ENCODE measurements at regions not wholly inside any gene's neighbourhood (a gene's known extent, or its start where the extent isn't known, plus 50 kb on each side); places are given as distances from the start of the nearest gene placed in this dataset.

GRCh38 chr14:85468816-85469215 lies 61.1 kb upstream of the FLRT2 start:
- WGBS (ENCODE audit: missing lambda C conversion rate) = 54% methylated on average over 2 of the region's 2 CpGs
- FAIRE-seq = no peak
- POLR2A ChIA-PET = no interaction called here

GRCh38 chr14:85471156-85471555 lies 58.8 kb upstream of the FLRT2 start:
- Histone ChIP-seq H3K9me3 (no peaks in the 10 kb centered on the region), H3K4me3 (no peak overlapping the region), H3K4me2 (peak overlapping the region; percentile 49), H3K4me1 (peaks cover 62% of the 10 kb centered on the region), H3K27ac (peak overlapping the region; percentile 73 to 85)
- ATAC-seq = no peak
- ChIA-PET CTCF (interaction anchor here (1.0 to 1.2 kb wide), 2 partner anchors 33 to 58 kb away, joined by 3 read pairs; no protein-coding TSS in a partner anchor), POLR2A (interaction anchor here (0.8 to 1.6 kb wide), 2 partner anchors 37 to 56 kb away, joined by 3 read pairs; no protein-coding TSS in a partner anchor)
- no peak for FAIRE-seq
- TF ChIP-seq CHD2 (IDR thresholded peaks at IDR 0.05; ENCODE audit: low read length, partially characterized antibody) (no peak), EHMT2 (IDR thresholded peaks at IDR 0.05; ENCODE audit: low read depth) (no peak), NPAS2 (CRISPR knock-in tag; IDR thresholded peaks at IDR 0.05; ENCODE audit: borderline replicate concordance) (no peak), NFE2L2 (conservative IDR thresholded peaks at IDR 0.05; ENCODE audit: low read length) (no peak), PBX3 (IDR thresholded peaks at IDR 0.05) (no peak), SMC3 (IDR thresholded peaks at IDR 0.05) (no peak), USF2 (IDR thresholded peaks at IDR 0.05) (no peak), ATOH8 (CRISPR knock-in tag; IDR thresholded peaks at IDR 0.05; ENCODE audit: low read depth) (no peak), BHLHE40 (IDR thresholded peaks at IDR 0.05; ENCODE audit: low read depth, low read length) (no peak), HDAC2 (IDR thresholded peaks at IDR 0.05) (no peak), SREBF2 (IDR thresholded peaks at IDR 0.05) (no peak), ZFP36 (IDR thresholded peaks at IDR 0.05; ENCODE audit: borderline replicate concordance, partially characterized antibody) (no peak), KDM5A (IDR thresholded peaks at IDR 0.05) (no peak), CBX8 (IDR thresholded peaks at IDR 0.05) (no peak), MYC (IDR thresholded peaks at IDR 0.05; ENCODE audit: borderline replicate concordance, low read length) (no peak)
- no peak for DNase-seq (ENCODE audit: low read depth in 1 of 2, low spot score in 1 of 2)

More at GRCh38 chr14:85468816-85469215, 61.1 kb upstream of the FLRT2 start:
- H3K27ac ChIP-seq = peak overlapping the region in 1 of 2 experiments; percentile 63; a peak in 3 of 6 replicates
- ATAC-seq = no peak
- no peak for TF ChIP-seq CHD4 (IDR thresholded peaks at IDR 0.05; ENCODE audit: borderline replicate concordance)
- no peak for TF ChIP-seq TFCP2L1 (CRISPR knock-in tag; IDR thresholded peaks at IDR 0.05)
- no peak for TF ChIP-seq RAD21 (conservative IDR thresholded peaks at IDR 0.05 in 1 of 2, IDR thresholded peaks at IDR 0.05 in 1 of 2)
- TF ChIP-seq SREBF2 (IDR thresholded peaks at IDR 0.05) = no peak
- TF ChIP-seq HOXA7 (CRISPR knock-in tag; IDR thresholded peaks at IDR 0.05) = no peak
- TF ChIP-seq KDM5A (IDR thresholded peaks at IDR 0.05) = no peak
- TF ChIP-seq POLR2AphosphoS2 (conservative IDR thresholded peaks at IDR 0.05; ENCODE audit: low read length) = no peak
- CTCF ChIA-PET = no interaction called here
- H3K4me2 ChIP-seq = no peak overlapping the region
- no peak overlapping the region for H3K4me3 ChIP-seq
- no peaks in the 10 kb centered on the region for H3K9me3 ChIP-seq
- DNase-seq (ENCODE audit: low read depth in 1 of 2, low spot score in 1 of 2) = no peak
- H3K4me1 ChIP-seq = peaks cover 42% of the 10 kb centered on the region

GRCh38 chr14:85471744-85472143 lies 58.2 kb upstream of the FLRT2 start:
- Histone ChIP-seq H3K9me3 (no peaks in the 10 kb centered on the region), H3K4me1 (peaks cover 60% of the 10 kb centered on the region), H3K27ac (peak overlapping the region; percentile 73 to 85), H3K4me2 (peak overlapping the region; percentile 49), H3K4me3 (no peak overlapping the region)
- 3% methylated on average over 4 of the region's 4 CpGs for WGBS (ENCODE audit: missing lambda C conversion rate)
- ChIA-PET CTCF (interaction anchor here (1.2 kb wide), 1 partner anchor 34 kb away, joined by 3 read pairs; no protein-coding TSS in a partner anchor), POLR2A (interaction anchor here (0.8 to 1.6 kb wide), 2 partner anchors 36 to 56 kb away, joined by 3 read pairs; no protein-coding TSS in a partner anchor)
- DNase-seq (ENCODE audit: low read depth in 1 of 2, low spot score in 1 of 2) (peak; percentile 66 to 95), ATAC-seq (peak; percentile 100), FAIRE-seq (peak; percentile 61)
- TF ChIP-seq CTCF (IDR thresholded peaks at IDR 0.05) (no peak), HDAC2 (IDR thresholded peaks at IDR 0.05) (no peak), HEYL (CRISPR knock-in tag; IDR thresholded peaks at IDR 0.05) (no peak), NFE2L2 (conservative IDR thresholded peaks at IDR 0.05; ENCODE audit: low read length) (no peak), RNF2 (IDR thresholded peaks at IDR 0.05; ENCODE audit: borderline replicate concordance, low read depth) (no peak), PBX3 (IDR thresholded peaks at IDR 0.05) (no peak), HOXB5 (CRISPR knock-in tag; IDR thresholded peaks at IDR 0.05) (peak; percentile 79), ATOH8 (CRISPR knock-in tag; IDR thresholded peaks at IDR 0.05; ENCODE audit: low read depth) (peak; percentile 89), BHLHE40 (IDR thresholded peaks at IDR 0.05; ENCODE audit: low read depth, low read length) (0 out of 2 replicates have a peak, but pooled peaks have one; percentile 23), GATA3 (IDR thresholded peaks at IDR 0.05; ENCODE audit: borderline replicate concordance) (peak; percentile 96), JUNB (IDR thresholded peaks at IDR 0.05) (peak; percentile 89), RAD21 (conservative IDR thresholded peaks at IDR 0.05 in 1 of 2, IDR thresholded peaks at IDR 0.05 in 1 of 2) (peak; percentile 49 to 52; a peak in 4 of 5 replicates), CHD2 (IDR thresholded peaks at IDR 0.05; ENCODE audit: low read length, partially characterized antibody) (no peak), JUN (IDR thresholded peaks at IDR 0.05) (peak; percentile 52 to 75; a peak in 4 of 5 replicates)
